Epithelial cell of proximal tubule (primary cell): ENCODE measurements at regions not wholly inside any gene's neighbourhood (a gene's known extent, or its start where the extent isn't known, plus 50 kb on each side); places are given as distances from the start of the nearest gene placed in this dataset.

Experiments used
- DNase-seq: peaks from one replicate; pipeline ENCODE4 v3.0.0-alpha.2; 2011; ENCODE audit warnings: low read depth
- H3K4me3 ChIP-seq: 2 replicates; pipeline ENCODE4 v1.5.1; 2011; ENCODE audit warnings: low read depth, mild to moderate bottlenecking, low read length
- CTCF ChIP-seq: conservative IDR thresholded peaks from 2 replicates; pipeline ENCODE4 v1.5.1; 2012; ENCODE audit warnings: low read depth, mild to moderate bottlenecking, low read length

- H3K4me3 ChIP-seq: no peak overlapping the region
- TF ChIP-seq CTCF: no peak
- DNase-seq: no peak
These were observed 196.3 kb upstream of the SPRY1 start for GRCh38 chr4:123200051-123200940.

- TF ChIP-seq CTCF: no peak
- DNase-seq: no peak
- no peak overlapping the region for H3K4me3 ChIP-seq
These were observed 191.9 kb upstream of the SPRY1 start for GRCh38 chr4:123204737-123205136.

GRCh38 chr4:123206016-123206415, 190.6 kb upstream of the SPRY1 start:
- no peak for TF ChIP-seq CTCF
- DNase-seq: no peak
- H3K4me3 ChIP-seq: no peak overlapping the region

GRCh38 chr4:123209436-123209835, 187.2 kb upstream of the SPRY1 start:
- no peak for DNase-seq
- TF ChIP-seq CTCF: no peak
- H3K4me3 ChIP-seq: no peak overlapping the region

GRCh38 chr4:123215536-123215935, 181.1 kb upstream of the SPRY1 start:
- no peak for TF ChIP-seq CTCF
- no peak for DNase-seq
- H3K4me3 ChIP-seq: no peak overlapping the region

GRCh38 chr4:123216543-123216942, 180.1 kb upstream of the SPRY1 start:
- DNase-seq: no peak
- no peak overlapping the region for H3K4me3 ChIP-seq
- TF ChIP-seq CTCF: no peak

GRCh38 chr4:123216946-123217345, 179.6 kb upstream of the SPRY1 start:
- TF ChIP-seq CTCF: no peak
- H3K4me3 ChIP-seq: no peak overlapping the region
- no peak for DNase-seq
